Subcutaneous abdominal adipose tissue (tissue), 5 donors: ENCODE measurements at regions not wholly inside any gene's neighbourhood (a gene's known extent, or its start where the extent isn't known, plus 50 kb on each side); places are given as distances from the start of the nearest gene placed in this dataset.

Experiments used
- H3K27ac ChIP-seq: one replicate; pipeline ENCODE4 v1.7.0; 2013; ENCODE audit warnings: low read depth, mild to moderate bottlenecking, inconsistent platforms, low read length, moderate library complexity
- H3K27me3 ChIP-seq, 5 donors: one replicate each; pipeline ENCODE4 v1.7.0; 2013; ENCODE audit warnings: low read length in 5 of 5, inconsistent platforms in 1 of 5; ENCODE audit not compliant: control insufficient read depth in 5 of 5, insufficient read depth in 4 of 5
- H3K36me3 ChIP-seq, 5 donors: one replicate each; pipeline ENCODE4 v1.7.0; 2013; ENCODE audit warnings: low read length in 5 of 5; ENCODE audit not compliant: control insufficient read depth in 5 of 5, insufficient read depth in 5 of 5
- H3K4me1 ChIP-seq, 5 donors: one replicate each; pipeline ENCODE4 v1.7.0; 2013; ENCODE audit warnings: low read length in 5 of 5, mild to moderate bottlenecking in 3 of 5, moderate library complexity in 1 of 5; ENCODE audit not compliant: control insufficient read depth in 5 of 5, insufficient read depth in 5 of 5
- H3K4me3 ChIP-seq, 5 donors: one replicate each; pipeline ENCODE4 v1.7.0; 2013; ENCODE audit warnings: low read length in 5 of 5, low read depth in 1 of 5
- H3K9ac ChIP-seq, 5 donors: one replicate each; pipeline ENCODE4 v1.7.0; 2013; ENCODE audit warnings: low read length in 5 of 5, mild to moderate bottlenecking in 4 of 5, moderate library complexity in 3 of 5
- H3K9me3 ChIP-seq, 5 donors: one replicate each; pipeline ENCODE4 v1.7.0; 2013; ENCODE audit warnings: low read length in 5 of 5; ENCODE audit not compliant: control insufficient read depth in 5 of 5
- donor health status: healthy.
- donor health status: healthy.
- donor health status: healthy.
- donor health status: healthy.
- donor health status: healthy.

DNA sequence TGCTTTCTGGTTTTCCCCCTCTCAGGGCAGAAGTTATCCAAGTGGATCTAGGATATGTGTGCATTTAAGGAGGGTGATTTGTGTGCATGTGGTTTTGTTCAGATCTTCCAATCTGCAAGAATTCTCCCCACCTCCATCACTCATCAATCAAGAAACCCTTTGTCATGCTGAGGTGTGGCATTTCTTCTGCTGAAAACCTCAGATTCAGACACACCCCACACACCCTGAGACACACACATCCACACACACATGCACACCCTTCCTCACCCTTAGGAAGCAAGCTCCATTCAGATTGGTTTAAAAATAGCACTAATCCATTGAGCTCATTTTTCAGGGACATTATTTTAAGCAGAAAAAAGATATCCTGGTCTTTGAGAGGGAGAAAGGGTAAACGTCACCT is 106.1 kb upstream of the HSD17B12 start:
- H3K27ac ChIP-seq: no peak overlapping the region
- H3K27me3 ChIP-seq: peaks cover 48 to 75% (median 71%) of the 10 kb centered on the region in 5 donors
- H3K4me1 ChIP-seq: peaks cover 0 to 35% (median 26%) of the 10 kb centered on the region in 5 donors
- no peaks in the 10 kb centered on the region for H3K9me3 ChIP-seq
- H3K4me3 ChIP-seq: no peak overlapping the region
- H3K36me3 ChIP-seq: no peaks in the 10 kb centered on the region
- no peak overlapping the region for H3K9ac ChIP-seq

DNA sequence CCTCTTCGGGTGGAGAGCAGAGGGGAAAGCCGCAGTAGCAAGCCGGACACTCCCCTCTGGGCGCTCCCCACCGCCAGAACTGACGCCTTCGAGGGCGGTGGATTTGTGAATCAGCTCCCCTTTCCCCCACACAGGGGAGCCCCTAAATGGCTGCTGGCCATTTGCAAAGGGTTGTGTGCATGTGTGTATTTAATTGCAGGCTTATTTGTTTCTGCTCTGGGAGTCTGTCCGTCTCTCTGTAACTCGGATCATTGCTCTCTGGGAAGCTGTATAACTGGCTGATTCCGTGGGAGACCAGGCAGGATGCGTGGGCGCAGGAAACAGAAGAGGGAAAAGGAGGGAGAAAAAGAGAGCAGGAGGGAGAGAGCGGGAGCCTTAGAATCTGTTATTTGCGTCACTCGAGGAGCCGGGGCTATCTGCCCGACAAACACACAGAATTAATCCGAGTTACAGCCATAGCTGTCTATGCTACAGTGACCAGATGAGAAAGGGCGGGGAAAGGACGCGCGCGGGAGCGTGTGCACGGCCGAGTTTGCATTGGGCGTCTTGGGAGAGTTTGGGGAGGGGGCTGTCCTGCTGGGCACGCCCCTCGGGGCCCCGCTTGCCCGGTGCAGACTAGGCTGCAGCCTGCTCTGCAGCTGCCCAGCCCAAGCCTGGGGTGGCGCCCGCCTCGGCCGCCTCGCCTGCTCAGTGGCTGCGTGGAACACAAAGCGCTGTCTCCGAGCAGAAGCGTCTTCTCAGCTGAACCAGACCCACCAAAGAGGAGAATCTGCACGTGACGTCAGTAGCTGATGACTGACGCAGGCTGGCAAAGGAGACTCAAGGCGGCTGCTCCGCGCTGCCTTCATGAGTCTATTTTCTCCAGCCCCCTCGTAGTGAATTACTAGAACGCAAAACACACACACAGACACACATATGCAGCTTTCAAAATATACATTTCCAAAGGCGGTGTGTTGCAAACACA is 105.3 kb upstream of the HSD17B12 start:
- peak overlapping the region; percentile 30 to 51 (median 33) for H3K4me3 ChIP-seq
- peaks cover 54 to 79% (median 77%) of the 10 kb centered on the region in 5 donors for H3K27me3 ChIP-seq

DNA sequence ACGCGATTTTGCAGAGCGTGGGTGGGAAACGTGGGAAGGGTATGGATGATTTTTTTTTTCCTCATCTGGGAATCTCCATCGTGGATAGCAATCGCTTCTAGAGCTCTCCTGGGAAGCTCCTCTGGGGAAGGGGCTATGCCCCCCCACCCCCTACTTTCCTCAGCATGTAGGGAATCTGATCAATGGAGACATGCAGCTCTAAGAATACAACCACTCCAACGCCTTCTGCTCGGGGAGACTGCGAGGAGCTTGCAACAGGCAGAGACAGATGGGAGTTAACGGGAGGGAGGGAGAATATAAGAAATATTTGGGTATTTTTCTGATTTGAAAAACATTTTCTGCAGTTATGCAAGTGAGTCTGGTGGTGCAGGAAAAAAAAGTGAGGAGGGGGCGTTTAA is 104.6 kb upstream of the HSD17B12 start:
- H3K36me3 ChIP-seq: no peaks in the 10 kb centered on the region
- no peak overlapping the region for H3K9ac ChIP-seq
- peaks cover 0 to 49% (median 38%) of the 10 kb centered on the region in 5 donors for H3K4me1 ChIP-seq
- no peaks in the 10 kb centered on the region for H3K9me3 ChIP-seq
- peaks cover 54 to 86% (median 78%) of the 10 kb centered on the region in 5 donors for H3K27me3 ChIP-seq
- H3K27ac ChIP-seq: no peak overlapping the region
- peak overlapping the region in 4 of 5 donors; percentile 30 to 51 (median 34) for H3K4me3 ChIP-seq

More for the DNA sequence above, 105.3 kb upstream of the HSD17B12 start:
- Histone ChIP-seq H3K9ac (no peak overlapping the region), H3K36me3 (no peaks in the 10 kb centered on the region), H3K4me1 (peaks cover 0 to 43% (median 32%) of the 10 kb centered on the region in 5 donors), H3K9me3 (no peaks in the 10 kb centered on the region), H3K27ac (no peak overlapping the region)

DNA sequence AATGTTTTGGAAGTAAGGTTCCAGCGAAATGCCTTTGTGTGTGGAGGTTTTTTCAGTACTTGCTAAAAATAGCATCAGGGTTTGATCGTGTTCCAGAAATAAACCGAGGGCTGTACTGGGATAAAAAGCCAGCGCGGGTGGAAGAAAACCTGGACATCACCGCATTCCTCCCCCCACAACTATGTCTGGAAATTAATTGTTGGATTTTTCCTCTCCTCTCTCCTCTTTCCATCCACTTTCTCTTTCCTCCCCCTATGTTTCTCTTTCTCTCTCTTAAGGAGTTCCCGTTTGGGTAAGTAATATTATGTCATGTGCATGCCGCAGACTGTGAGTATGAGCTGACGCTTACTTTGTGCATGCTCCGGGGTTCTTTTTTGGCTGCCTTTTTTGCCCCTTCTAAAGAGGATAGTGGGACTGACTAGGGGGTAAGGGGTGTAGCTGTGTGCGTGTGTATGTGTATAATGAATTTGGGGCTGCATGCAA is 104.2 kb upstream of the HSD17B12 start:
- no peak overlapping the region for H3K9ac ChIP-seq
- no peak overlapping the region for H3K27ac ChIP-seq
- H3K36me3 ChIP-seq: no peaks in the 10 kb centered on the region
- peak overlapping the region in 1 of 5 donors; percentile 3 for H3K4me3 ChIP-seq
- peaks cover 0 to 54% (median 42%) of the 10 kb centered on the region in 5 donors for H3K4me1 ChIP-seq
- no peaks in the 10 kb centered on the region for H3K9me3 ChIP-seq
- peaks cover 57 to 88% (median 80%) of the 10 kb centered on the region in 5 donors for H3K27me3 ChIP-seq

DNA sequence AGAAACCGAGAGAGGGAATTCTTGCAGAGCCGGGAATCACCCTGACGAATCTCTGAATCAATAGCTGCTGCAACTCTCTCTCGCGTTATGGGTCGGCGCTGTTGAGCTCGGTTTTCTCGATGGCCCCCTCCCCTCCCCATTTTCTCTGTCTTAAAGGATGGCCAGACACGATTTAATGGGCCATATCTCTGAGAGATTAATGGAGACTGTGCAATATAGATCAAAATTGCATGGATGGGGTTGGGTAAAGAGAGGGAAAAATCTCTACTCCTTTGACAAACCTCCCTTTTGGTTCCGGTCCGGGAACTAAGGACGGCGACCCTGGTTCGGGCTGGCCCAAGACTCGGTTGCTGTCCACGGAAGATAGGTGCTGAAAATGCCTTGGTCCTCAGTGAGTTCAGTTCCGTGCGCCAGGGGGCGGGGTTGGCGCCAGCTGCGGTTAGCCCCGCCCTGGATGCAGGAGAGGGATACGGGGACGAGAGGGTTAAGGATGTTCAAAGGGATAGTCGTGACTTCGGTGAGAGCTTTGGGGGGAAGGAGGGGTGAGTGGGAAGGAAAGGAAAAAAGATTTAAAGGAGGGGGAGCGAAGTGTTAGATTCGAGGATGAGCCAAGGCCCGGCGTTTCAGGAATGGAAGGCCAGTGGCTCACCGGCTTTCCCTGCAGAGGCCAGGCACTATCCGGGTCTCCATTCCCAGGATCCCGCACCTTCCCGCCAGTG is 103.6 kb upstream of the HSD17B12 start:
- no peak overlapping the region for H3K9ac ChIP-seq
- H3K4me1 ChIP-seq: peaks cover 0 to 60% (median 46%) of the 10 kb centered on the region in 5 donors
- peak overlapping the region in 1 of 5 donors; percentile 3 for H3K4me3 ChIP-seq

DNA sequence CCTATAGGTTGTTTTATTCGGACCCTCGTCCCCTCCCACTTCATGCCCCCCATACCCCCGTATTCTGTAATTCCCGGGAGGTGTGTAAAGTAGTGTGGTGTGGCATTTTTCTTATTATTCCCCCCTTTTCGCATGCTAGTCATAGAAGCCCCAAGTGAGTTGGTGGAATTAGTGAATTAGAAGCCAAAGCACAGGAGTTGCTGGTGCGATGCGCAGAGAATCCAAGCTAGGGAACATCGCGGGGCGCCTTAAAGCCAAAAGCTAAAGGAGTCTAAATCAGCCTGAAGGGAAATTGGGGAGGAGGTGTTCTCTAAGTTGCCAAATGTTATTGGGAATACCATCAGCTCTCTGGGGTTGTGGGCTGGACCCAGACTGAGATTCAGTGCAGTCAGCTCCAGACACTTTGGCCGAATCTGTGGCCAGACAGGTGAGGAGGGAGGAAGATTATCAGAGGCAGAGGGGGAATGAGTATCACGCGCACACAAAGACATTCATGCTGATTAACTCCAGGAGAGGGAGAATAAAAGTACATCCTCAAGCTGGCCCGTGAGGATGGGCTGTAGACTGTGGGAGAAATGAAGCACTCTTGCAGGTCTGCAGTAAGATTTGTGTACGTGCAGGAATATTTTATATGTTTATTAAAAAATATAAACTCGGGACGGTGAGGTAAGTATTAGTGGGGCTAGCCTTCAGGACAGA is 102.8 kb upstream of the HSD17B12 start:
- Histone ChIP-seq H3K9ac (no peak overlapping the region), H3K4me1 (peaks cover 0 to 60% (median 46%) of the 10 kb centered on the region in 5 donors), H3K36me3 (no peaks in the 10 kb centered on the region), H3K9me3 (no peaks in the 10 kb centered on the region), H3K4me3 (no peak overlapping the region), H3K27me3 (peaks cover 70 to 97% (median 87%) of the 10 kb centered on the region in 5 donors), H3K27ac (no peak overlapping the region)

More for the DNA sequence above, 103.6 kb upstream of the HSD17B12 start:
- Histone ChIP-seq H3K27ac (no peak overlapping the region), H3K27me3 (peaks cover 63 to 94% (median 83%) of the 10 kb centered on the region in 5 donors), H3K9me3 (no peaks in the 10 kb centered on the region), H3K36me3 (no peaks in the 10 kb centered on the region)

DNA sequence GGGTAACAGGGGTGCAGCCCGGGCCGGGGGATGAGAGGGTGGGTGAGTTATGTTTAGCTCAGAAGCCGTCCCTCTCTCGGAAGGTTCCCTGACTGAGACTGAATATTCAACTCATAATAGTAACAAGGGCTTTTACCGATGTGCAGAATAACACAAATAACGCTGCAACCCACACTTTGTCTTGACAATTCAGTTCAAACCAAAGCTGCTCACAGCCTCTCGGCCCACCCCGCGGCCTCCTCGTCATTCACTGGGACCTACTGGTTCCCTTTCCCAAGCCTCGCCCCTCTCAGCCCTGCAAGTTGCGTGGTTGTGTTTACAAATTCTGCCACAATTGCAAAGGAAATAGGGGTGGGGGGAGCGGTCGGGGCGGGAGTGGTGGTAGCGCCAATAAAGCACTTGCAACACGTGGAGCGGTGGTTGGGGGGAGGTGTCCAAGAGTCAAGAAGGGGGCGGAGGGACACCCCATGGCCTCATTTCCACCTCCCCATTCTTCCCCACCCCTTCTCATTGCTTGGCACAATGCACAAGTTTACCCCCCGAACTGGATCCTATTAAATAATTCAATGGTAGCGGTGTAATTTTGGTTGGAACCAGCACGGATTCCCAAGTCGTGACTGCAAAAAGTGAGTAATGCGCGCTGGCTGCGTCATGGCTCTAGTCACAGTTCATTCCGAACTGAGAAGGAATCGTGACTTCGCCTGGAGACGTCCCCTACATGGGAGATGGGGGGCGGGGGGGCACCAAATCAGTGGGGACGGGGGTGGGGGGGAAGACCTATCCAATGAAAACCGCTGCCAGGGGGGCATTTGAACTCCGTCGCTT is 102.0 kb upstream of the HSD17B12 start:
- H3K4me3 ChIP-seq: peak overlapping the region; percentile 57 to 78 (median 58)
- no peak overlapping the region for H3K9ac ChIP-seq

DNA sequence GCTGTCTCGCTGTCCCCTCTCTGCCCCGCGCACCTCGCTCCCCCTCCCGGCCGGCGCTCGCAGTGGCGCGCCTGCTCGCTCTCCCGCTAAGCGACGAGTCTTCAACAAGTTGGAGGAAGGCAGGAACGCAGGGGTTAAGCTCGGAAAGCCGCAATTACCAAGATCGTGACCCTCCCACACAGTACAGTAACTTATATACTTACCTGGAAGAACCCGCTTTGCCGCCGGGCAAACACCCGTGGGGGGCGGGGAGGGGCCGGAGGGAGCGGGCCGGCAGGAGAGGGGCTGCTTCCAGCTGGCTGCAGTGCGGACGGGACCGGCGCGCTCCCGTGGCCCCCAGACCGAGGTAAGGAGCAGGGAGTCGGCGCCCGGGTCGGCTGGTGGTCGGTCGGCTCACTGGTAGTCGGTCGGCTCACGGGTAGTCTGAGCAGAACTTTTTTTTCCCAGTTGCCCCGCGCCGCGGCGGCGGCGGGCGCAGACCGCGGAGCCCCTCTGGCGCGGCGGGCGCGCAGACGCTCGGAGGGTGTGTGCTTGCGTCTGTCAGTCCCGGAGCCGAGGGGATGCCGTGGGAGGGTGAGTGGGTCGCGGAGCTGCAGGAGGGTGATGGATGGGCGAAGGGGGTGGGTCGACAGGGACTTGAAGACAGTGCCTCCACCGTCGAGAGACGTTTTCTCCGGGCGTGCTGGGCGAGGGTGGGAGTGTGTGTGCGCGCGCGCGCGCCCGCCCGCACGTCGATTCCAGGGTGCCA is 101.2 kb upstream of the HSD17B12 start:
- Histone ChIP-seq H3K4me3 (peak overlapping the region; percentile 57 to 78 (median 62)), H3K4me1 (peaks cover 0 to 60% (median 46%) of the 10 kb centered on the region in 5 donors), H3K36me3 (no peaks in the 10 kb centered on the region), H3K9me3 (no peaks in the 10 kb centered on the region), H3K27me3 (peaks cover 71 to 97% (median 88%) of the 10 kb centered on the region in 5 donors), H3K27ac (no peak overlapping the region), H3K9ac (no peak overlapping the region)

More for the DNA sequence above, 102.0 kb upstream of the HSD17B12 start:
- Histone ChIP-seq H3K27ac (no peak overlapping the region), H3K4me1 (peaks cover 0 to 60% (median 46%) of the 10 kb centered on the region in 5 donors), H3K36me3 (no peaks in the 10 kb centered on the region), H3K27me3 (peaks cover 70 to 97% (median 87%) of the 10 kb centered on the region in 5 donors), H3K9me3 (no peaks in the 10 kb centered on the region)
